Activated CD4-positive, alpha-beta T cell treated with anti-CD3 and anti-CD28 coated beads, Interleukin-2, amount 10 ng/mL, durations not matched to agents 7 days and 5 days (primary cell): ENCODE measurements at regions not wholly inside any gene's neighbourhood (a gene's known extent, or its start where the extent isn't known, plus 50 kb on each side); places are given as distances from the start of the nearest gene placed in this dataset.

Experiments
- CTCF ChIA-PET: fragments of 350-600 bp; sonication (Branson Sonifier 250); formaldehyde crosslinking; loops from one replicate; lab custom pipeline; 2021; ENCODE audit warnings: antibody characterized with exemption; lab: Charles Lee
- POLR2A ChIA-PET: fragments of 350-600 bp; sonication (Branson Sonifier 250); formaldehyde crosslinking; loops from one replicate; lab custom pipeline; 2021; ENCODE audit warnings: antibody characterized with exemption; lab: Charles Lee
- DNase-seq: peaks from one replicate; pipeline ENCODE4 v3.0.0-alpha.2; 2020
- H3K27ac Mint-ChIP-seq: one replicate; pipeline ENCODE4 v1.8.0; 2021; ENCODE audit warnings: mild to moderate bottlenecking, moderate library complexity, mixed read lengths
- H3K27me3 Mint-ChIP-seq: one replicate; pipeline ENCODE4 v1.8.0; 2021; ENCODE audit warnings: mixed read lengths
- H3K36me3 Mint-ChIP-seq: one replicate; pipeline ENCODE4 v1.8.0; 2021; ENCODE audit warnings: low read depth, mixed read lengths
- H3K4me1 Mint-ChIP-seq: one replicate; pipeline ENCODE4 v1.8.0; 2021; ENCODE audit warnings: mixed read lengths
- H3K4me3 Mint-ChIP-seq: one replicate; pipeline ENCODE4 v1.8.0; 2021; ENCODE audit warnings: mild to moderate bottlenecking, moderate library complexity, mixed read lengths
- H3K9me3 Mint-ChIP-seq: one replicate; pipeline ENCODE4 v1.8.0; 2021; ENCODE audit warnings: mixed read lengths

DNA sequence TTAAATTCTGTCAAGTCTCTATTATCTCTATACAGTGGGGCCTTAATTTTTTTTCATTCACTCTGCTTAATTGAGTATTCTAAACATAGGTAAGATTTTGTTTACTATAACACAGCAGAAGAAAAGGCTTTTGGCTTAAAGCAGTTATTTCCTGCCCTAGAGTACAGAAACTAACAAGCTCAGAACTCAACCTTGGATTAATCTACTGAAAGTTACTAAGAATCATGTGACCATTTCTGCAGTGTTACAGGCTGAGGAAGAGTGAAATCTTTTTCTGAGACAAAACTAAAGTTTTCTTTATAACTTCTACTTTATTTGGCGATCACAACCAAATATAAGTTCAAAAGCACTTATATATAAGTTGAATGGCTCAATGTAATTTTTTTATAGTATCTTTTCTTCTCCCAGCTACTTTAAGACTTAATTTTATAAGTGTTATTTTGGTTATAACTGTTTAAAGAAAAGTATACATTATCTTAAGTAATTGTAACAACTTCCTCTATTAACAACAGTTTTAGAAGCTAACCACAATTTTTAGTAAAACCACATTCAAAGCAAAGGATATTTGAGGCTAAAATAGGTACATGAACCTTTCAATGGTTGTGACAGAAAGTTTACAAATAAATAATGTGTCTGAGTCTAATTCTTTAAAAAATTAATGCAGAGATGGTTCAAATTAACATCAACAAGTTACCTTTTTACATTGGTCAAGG lies 240.6 kb upstream of the NAALADL2 start:
- H3K4me1 Mint-ChIP-seq: no peaks in the 10 kb centered on the region
- H3K27ac Mint-ChIP-seq: no peak overlapping the region
- H3K4me3 Mint-ChIP-seq: no peak overlapping the region
- H3K9me3 Mint-ChIP-seq: no peaks in the 10 kb centered on the region
- DNase-seq: no peak
- ChIA-PET CTCF (no interaction called here), POLR2A (no interaction called here)
- H3K27me3 Mint-ChIP-seq: no peaks in the 10 kb centered on the region
- no peaks in the 10 kb centered on the region for H3K36me3 Mint-ChIP-seq

DNA sequence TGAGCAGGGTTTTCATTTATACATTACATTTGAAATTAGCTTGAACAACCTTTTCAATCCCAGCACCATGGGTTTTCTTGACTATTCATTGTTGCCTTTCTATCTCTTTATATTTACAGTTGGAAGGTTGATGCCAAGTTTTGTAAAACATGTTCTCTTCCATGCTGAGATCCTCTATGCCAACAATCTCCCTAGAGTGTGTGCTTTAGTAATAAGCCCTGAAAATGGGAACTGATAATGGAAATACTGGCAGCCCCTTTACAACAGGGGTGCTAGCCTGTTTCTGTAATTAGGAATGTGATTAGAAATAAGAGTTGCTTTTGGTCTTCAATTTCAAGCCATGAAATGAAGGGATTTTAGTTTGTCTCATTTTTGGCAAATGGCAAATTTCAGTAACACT lies 239.9 kb upstream of the NAALADL2 start:
- ChIA-PET CTCF (no interaction called here), POLR2A (no interaction called here)

DNA sequence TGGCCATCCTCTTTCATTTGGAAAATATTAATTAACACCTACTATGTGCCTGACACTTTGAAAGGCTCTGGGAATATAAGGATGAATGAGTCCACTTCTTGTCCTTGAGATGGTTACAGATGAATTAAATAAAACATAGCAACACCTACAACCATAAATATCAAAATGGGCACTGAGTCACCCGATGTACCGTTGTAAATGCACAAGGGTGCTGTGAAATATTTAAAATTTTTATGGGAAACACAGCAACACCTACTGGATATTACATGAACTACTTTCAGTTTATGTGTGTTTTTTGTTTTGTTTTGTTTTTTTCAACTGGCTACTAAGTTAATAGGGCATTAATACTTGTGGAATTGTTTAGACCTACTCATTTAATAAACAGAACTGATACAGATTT lies 239.0 kb upstream of the NAALADL2 start:
- Mint-ChIP-seq H3K4me1 (no peaks in the 10 kb centered on the region), H3K4me3 (no peak overlapping the region), H3K27me3 (no peaks in the 10 kb centered on the region), H3K27ac (no peak overlapping the region), H3K9me3 (no peaks in the 10 kb centered on the region), H3K36me3 (no peaks in the 10 kb centered on the region)
- ChIA-PET POLR2A (no interaction called here), CTCF (no interaction called here)
- DNase-seq: no peak

More for the DNA sequence above, 239.9 kb upstream of the NAALADL2 start:
- Mint-ChIP-seq H3K36me3 (no peaks in the 10 kb centered on the region), H3K4me3 (no peak overlapping the region), H3K27me3 (no peaks in the 10 kb centered on the region), H3K9me3 (no peaks in the 10 kb centered on the region), H3K4me1 (no peaks in the 10 kb centered on the region), H3K27ac (no peak overlapping the region)
- no peak for DNase-seq

DNA sequence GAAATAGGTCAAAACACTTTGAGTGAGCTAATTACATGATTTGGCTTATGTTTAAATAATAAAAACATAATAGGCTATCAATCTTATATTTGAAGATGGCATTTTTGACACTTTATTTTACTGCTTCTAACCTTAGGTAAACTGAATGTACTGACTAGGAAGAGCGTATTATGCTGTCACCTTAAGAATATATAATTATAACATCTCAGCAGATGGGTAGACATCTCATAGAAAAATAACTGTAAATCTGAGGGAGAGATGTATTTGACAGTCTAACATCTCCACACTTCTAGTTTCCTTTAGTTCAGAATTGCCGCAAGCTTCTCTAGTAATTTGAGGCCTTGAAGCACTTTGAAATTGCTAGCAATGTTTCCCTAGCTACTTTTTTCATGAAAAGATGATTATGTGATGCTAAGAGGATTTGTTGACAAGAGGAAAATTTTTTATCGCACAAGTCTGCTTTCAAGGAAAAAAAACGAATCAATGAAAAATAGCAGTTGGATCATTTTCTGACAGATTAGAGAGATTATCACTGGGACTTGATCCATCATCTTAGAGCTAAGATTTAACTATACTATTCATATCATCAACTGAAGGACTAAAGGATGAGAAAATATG lies 238.2 kb upstream of the NAALADL2 start:
- H3K27ac Mint-ChIP-seq: no peak overlapping the region
- no peaks in the 10 kb centered on the region for H3K9me3 Mint-ChIP-seq
- POLR2A ChIA-PET: no interaction called here
- no peak overlapping the region for H3K4me3 Mint-ChIP-seq
- no peaks in the 10 kb centered on the region for H3K27me3 Mint-ChIP-seq
- no peak for DNase-seq
- H3K4me1 Mint-ChIP-seq: no peaks in the 10 kb centered on the region
- CTCF ChIA-PET: no interaction called here
- no peaks in the 10 kb centered on the region for H3K36me3 Mint-ChIP-seq

DNA sequence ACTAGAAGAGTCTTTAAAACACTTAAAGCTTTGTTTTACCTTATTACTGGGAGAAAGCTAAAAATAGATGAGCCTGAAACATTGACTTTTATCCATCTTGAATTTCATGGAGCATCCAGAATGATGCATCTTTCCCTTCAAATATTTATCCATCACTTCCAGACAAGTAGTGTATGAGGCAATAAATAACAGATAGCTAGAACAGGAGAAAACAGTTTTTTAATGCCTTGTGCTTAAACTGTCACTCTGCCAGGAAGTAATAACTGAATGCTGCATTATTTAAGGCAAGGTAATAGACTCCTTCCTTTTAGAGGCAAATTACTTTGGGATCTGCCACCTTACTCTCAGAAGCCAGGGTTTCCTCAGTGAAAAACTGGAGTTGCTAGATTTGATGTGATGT lies 225.8 kb upstream of the NAALADL2 start:
- ChIA-PET POLR2A (no interaction called here), CTCF (no interaction called here)
- Mint-ChIP-seq H3K4me1 (no peaks in the 10 kb centered on the region), H3K27me3 (no peaks in the 10 kb centered on the region), H3K27ac (no peak overlapping the region), H3K4me3 (no peak overlapping the region), H3K9me3 (no peaks in the 10 kb centered on the region), H3K36me3 (no peaks in the 10 kb centered on the region)
- DNase-seq: no peak

DNA sequence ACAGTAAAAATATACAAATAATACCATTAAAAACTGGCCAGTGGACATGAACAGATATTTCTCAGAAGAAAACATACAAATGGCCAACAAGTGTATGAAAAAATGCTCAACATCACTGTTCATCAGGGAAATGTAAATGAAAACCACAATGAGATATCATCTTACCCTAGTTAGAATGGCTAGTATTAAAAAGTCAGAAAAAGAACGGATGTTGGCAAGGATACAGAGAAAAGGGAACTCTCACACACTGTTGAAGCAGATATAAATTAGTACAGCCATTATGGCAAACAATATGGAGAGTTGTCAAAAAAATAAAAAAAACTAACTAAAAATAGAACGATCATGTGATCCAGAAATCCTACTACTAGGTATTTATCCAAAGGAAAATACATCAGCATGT lies 222.7 kb upstream of the NAALADL2 start:
- no peak for DNase-seq
- no peak overlapping the region for H3K27ac Mint-ChIP-seq
- no peaks in the 10 kb centered on the region for H3K36me3 Mint-ChIP-seq
- H3K4me3 Mint-ChIP-seq: no peak overlapping the region
- POLR2A ChIA-PET: no interaction called here
- no peaks in the 10 kb centered on the region for H3K4me1 Mint-ChIP-seq
- H3K9me3 Mint-ChIP-seq: no peaks in the 10 kb centered on the region
- no peaks in the 10 kb centered on the region for H3K27me3 Mint-ChIP-seq
- CTCF ChIA-PET: no interaction called here

DNA sequence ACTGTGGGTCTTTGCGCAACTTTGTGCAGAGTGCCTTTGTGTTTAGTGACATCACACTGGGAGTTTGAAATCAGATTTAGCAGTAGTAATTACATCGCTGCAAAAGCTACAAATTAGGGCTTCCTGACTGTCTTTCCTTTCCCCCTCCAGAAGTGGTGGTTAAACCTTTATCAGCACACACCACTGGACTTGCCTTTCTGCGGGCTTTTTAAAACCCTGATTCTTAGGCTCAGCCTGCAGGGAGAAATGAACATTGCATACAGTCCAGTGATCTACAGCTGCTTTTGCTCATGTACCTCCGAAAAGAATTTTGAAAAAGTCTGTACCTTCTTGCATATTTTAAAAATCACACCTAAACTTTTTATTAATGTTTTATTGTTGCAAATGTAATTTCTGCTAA lies 219.7 kb upstream of the NAALADL2 start:
- H3K36me3 Mint-ChIP-seq: no peaks in the 10 kb centered on the region
- no peaks in the 10 kb centered on the region for H3K4me1 Mint-ChIP-seq
- ChIA-PET CTCF (no interaction called here), POLR2A (no interaction called here)
- no peaks in the 10 kb centered on the region for H3K9me3 Mint-ChIP-seq
- H3K27me3 Mint-ChIP-seq: no peaks in the 10 kb centered on the region
- H3K27ac Mint-ChIP-seq: no peak overlapping the region
- no peak for DNase-seq
- no peak overlapping the region for H3K4me3 Mint-ChIP-seq

DNA sequence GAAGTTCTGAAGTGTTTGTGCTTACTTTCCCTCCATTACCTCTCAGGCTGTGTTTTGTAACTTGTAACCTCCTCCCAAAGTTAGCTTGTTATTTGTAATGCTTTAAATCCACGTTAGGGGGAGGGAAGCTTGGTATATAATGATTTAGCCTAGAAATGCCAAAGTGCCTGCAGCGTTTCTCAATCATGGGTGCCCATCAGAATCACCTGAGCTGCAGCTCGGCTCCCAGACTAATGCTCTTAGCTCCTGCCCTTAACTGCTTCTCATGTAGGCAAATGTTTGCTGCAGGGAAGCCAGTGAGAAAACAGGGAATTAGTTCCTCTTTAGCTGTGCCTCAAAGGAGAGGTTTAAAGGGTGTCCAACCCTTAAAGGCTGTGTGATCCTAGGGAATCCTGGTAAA lies 219.2 kb upstream of the NAALADL2 start:
- ChIA-PET POLR2A (no interaction called here), CTCF (no interaction called here)
- H3K27me3 Mint-ChIP-seq: no peaks in the 10 kb centered on the region
- no peaks in the 10 kb centered on the region for H3K4me1 Mint-ChIP-seq
- H3K36me3 Mint-ChIP-seq: no peaks in the 10 kb centered on the region
- H3K4me3 Mint-ChIP-seq: no peak overlapping the region
- no peak for DNase-seq
- no peak overlapping the region for H3K27ac Mint-ChIP-seq
- H3K9me3 Mint-ChIP-seq: no peaks in the 10 kb centered on the region

DNA sequence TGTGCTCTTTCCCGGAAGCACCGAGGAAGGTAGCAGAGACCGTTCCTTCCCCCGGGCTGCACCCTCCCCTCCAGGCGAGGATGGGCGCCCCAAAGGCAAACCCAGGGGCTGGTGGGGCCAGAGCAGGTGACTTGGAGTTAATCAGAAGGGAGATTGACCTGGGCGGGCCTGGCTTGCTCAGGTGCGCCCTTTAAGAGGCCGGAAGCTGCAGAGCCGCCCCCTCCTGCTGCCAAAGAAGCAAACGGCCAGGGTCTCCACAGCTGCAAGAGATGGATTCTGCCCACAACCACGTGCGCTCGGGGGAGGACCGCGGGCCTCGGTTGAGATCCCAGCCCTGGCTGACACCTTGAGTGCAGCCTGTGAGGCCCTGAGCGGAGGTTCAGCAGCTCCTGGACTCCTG lies 218.2 kb upstream of the NAALADL2 start:
- no peak overlapping the region for H3K27ac Mint-ChIP-seq
- no peaks in the 10 kb centered on the region for H3K27me3 Mint-ChIP-seq
- DNase-seq: no peak
- H3K4me3 Mint-ChIP-seq: no peak overlapping the region
- ChIA-PET CTCF (no interaction called here), POLR2A (no interaction called here)
- H3K4me1 Mint-ChIP-seq: no peaks in the 10 kb centered on the region
- H3K36me3 Mint-ChIP-seq: no peaks in the 10 kb centered on the region
- H3K9me3 Mint-ChIP-seq: no peaks in the 10 kb centered on the region

DNA sequence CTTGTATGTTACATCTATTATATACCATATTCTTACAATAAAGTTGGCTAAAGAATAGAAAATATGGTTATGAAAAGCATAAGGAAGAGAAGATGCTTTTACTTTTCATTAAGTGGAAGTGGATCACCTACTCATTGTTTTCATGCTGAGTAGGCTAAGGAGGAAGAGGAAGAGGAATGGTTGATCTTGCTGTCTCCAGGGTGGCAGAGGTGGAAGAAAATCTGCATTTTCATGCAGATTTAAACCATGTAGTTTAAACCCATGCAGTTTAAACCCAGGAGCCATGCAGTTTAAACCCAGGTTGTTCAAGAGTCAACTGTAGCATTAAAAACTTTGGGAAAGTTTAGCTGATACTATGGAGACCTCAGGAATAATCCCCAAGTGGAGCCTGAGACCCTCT lies 214.8 kb upstream of the NAALADL2 start:
- H3K4me1 Mint-ChIP-seq: no peaks in the 10 kb centered on the region
- DNase-seq: no peak
- H3K9me3 Mint-ChIP-seq: no peaks in the 10 kb centered on the region
- no peaks in the 10 kb centered on the region for H3K27me3 Mint-ChIP-seq
- H3K4me3 Mint-ChIP-seq: no peak overlapping the region
- ChIA-PET POLR2A (no interaction called here), CTCF (interaction anchor here (0.5 kb wide), 1 partner anchor 23 kb away, joined by 4 read pairs; no protein-coding TSS in a partner anchor)
- H3K27ac Mint-ChIP-seq: no peak overlapping the region
- H3K36me3 Mint-ChIP-seq: no peaks in the 10 kb centered on the region

DNA sequence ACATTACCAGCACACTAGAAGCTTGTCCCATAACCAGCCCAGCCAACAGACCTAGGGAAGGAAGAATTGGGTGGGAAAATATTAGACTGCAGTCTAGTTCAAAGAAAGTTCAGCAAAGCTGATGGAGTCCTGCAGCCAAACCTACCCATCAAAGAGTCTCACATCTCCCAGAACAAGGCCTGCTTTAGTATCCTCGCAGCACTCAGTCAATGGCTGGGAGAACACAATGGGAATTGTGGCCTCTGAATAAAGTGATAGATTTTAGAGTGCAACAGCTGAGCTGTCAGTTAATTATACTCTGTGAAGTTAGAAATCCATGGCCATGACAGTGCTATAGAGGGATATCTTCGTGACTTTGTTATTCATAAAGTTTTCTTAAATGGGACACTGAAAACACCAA lies 207.2 kb upstream of the NAALADL2 start:
- Mint-ChIP-seq H3K4me1 (no peaks in the 10 kb centered on the region), H3K4me3 (no peak overlapping the region), H3K27me3 (no peaks in the 10 kb centered on the region), H3K27ac (no peak overlapping the region), H3K9me3 (no peaks in the 10 kb centered on the region), H3K36me3 (no peaks in the 10 kb centered on the region)
- ChIA-PET CTCF (no interaction called here), POLR2A (no interaction called here)
- DNase-seq: no peak

DNA sequence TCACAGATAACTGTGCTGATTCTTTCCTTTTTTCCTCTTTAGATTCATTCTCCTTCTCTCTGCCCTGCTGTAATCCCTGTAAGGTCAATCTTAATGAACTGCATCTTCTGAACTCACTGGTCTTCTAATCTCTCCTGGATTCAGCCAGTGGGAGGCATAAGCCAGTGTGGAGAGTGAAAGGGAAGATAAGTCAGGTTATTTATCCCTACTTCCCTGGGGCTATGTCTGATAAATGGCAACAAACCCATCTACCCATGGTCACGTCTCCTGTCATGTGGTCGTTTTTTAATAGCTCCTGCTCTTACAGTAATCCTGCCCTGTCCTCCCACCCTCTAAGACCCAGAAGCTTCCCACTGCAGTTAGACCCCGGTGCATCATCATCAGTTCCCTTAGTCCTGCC lies 199.6 kb upstream of the NAALADL2 start:
- Mint-ChIP-seq H3K36me3 (no peaks in the 10 kb centered on the region), H3K9me3 (no peaks in the 10 kb centered on the region), H3K27me3 (no peaks in the 10 kb centered on the region), H3K4me1 (no peaks in the 10 kb centered on the region), H3K4me3 (no peak overlapping the region), H3K27ac (no peak overlapping the region)
- ChIA-PET POLR2A (no interaction called here), CTCF (no interaction called here)
- DNase-seq: no peak

DNA sequence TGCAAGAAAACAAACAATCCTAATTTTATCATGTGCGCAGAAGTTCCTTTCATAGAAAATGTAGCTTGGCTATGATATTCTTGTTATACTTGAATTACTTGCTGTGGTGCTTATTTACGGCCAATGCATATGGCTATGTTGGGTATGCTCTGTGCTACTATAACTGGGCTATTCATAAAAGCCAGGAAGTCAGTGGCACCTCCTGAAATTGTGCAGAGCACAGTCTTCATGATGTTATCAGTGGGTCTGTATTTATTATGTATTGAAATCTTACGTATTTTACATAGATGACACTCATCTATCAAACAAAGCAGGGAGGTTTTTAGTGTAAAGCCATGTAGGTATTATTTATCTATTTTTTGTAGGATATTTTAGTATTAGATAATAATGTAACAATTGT lies 196.5 kb upstream of the NAALADL2 start:
- Mint-ChIP-seq H3K4me1 (no peaks in the 10 kb centered on the region), H3K27me3 (no peaks in the 10 kb centered on the region), H3K9me3 (no peaks in the 10 kb centered on the region), H3K4me3 (no peak overlapping the region), H3K27ac (no peak overlapping the region), H3K36me3 (no peaks in the 10 kb centered on the region)
- DNase-seq: no peak
- ChIA-PET CTCF (no interaction called here), POLR2A (no interaction called here)

DNA sequence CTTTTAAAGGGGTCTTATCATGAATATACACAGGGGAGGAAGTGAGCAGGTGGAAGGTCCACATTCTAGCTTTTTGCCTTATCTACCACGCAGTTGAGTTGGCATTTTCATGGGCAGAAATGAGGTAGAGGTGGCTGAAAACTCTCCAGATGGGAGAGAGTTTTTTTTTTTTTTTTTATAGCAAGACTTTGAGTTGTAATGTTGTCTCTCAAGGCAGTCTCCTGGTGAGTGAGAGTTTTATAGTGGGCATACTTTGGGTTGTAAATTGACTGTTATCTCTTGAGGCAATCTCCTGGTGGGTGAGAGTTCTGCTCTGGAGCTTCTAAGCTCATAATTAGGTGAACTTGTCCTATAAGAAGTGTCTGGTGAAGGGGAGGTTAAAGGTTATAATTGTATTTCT lies 191.7 kb upstream of the NAALADL2 start:
- POLR2A ChIA-PET: no interaction called here
- Mint-ChIP-seq H3K27me3 (no peaks in the 10 kb centered on the region), H3K9me3 (no peaks in the 10 kb centered on the region), H3K27ac (no peak overlapping the region), H3K36me3 (no peaks in the 10 kb centered on the region), H3K4me3 (no peak overlapping the region), H3K4me1 (no peaks in the 10 kb centered on the region)
- no peak for DNase-seq
- CTCF ChIA-PET: interaction anchor here (0.6 to 0.7 kb wide), 2 partner anchors 23 to 37 kb away, joined by 3 to 4 read pairs; no protein-coding TSS in a partner anchor
